ENCODE measurements at regions not wholly inside any gene's neighbourhood (a gene's known extent, or its start where the extent isn't known, plus 50 kb on each side); places are given as distances from the start of the nearest gene placed in this dataset.

GRCh38 chr12:119931402-119931801 is 54.3 kb upstream of the CIT start:
- no peak for TF ChIP-seq CTCF (IDR thresholded peaks at IDR 0.05)

- TF ChIP-seq CTCF (IDR thresholded peaks at IDR 0.05), result no peak
Observed at GRCh38 chr12:119932921-119933320, 55.8 kb upstream of the CIT start.

- no peak for TF ChIP-seq CTCF (IDR thresholded peaks at IDR 0.05)
Observed at GRCh38 chr12:119936705-119937311, 52.2 kb upstream of the BICDL1 start.

GRCh38 chr12:119938049-119938667 is 50.9 kb upstream of the BICDL1 start:
- TF ChIP-seq CTCF (IDR thresholded peaks at IDR 0.05), result peak; percentile 94
